NCI-H146 treated with DMSO at 0.1 percent for 48 hours (cell line): ENCODE measurements at regions not wholly inside any gene's neighbourhood (a gene's known extent, or its start where the extent isn't known, plus 50 kb on each side); places are given as distances from the start of the nearest gene placed in this dataset.

Source experiments
- DNase-seq: peaks from one replicate; lab custom pipeline; 2025; ENCODE audit not compliant: unreplicated experiment; lab: John Stamatoyannopoulos, UW

DNA sequence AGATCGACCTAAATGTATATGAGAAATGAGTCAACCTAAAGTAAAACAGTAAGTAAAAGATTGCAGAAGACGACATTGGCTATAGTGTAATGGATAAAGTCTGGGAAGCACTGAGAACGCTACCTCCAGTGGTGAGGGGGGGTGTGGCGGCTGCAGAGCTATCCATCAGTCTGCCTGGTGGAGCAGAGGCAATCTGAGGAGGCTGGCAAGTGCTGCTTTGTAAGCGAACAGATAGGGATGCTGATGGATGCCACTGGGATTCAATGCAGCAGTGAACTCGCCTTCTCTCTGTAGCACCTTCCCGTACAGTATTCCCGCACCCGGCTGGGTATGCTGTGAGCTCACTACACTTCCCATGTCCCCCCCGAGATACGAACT is 261.5 kb downstream of the NSG2 start:
- no peak for DNase-seq

DNA sequence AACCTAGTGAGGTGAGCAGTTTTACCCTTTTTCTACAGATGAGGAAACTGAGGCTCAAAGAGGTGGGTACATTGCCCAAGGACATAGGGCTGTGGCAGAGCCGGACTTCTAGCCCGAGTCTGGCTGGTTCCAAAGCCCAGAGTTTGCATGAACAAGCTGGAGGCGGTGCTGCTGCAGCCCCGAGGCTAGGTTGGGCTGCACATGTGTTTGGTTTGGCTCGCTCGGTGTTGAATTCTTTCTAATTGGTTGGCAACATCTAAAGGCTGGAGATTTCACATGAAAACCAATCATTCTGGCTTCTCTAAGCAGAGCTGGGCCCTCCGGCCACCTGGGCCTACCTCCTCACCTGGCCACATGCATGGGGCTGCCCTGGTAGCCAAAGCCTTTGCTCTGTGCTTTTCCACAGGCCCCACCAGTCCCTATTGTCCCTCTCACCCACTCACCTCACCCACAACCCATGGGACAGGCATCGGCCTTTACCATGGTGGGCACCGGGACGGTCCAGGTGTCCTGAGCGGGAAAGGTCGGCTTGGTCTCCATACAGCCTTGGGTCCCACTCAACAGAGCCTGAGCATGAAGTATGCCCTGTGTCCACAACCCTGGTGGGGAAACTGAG is 262.3 kb downstream of the NSG2 start:
- no peak for DNase-seq

DNA sequence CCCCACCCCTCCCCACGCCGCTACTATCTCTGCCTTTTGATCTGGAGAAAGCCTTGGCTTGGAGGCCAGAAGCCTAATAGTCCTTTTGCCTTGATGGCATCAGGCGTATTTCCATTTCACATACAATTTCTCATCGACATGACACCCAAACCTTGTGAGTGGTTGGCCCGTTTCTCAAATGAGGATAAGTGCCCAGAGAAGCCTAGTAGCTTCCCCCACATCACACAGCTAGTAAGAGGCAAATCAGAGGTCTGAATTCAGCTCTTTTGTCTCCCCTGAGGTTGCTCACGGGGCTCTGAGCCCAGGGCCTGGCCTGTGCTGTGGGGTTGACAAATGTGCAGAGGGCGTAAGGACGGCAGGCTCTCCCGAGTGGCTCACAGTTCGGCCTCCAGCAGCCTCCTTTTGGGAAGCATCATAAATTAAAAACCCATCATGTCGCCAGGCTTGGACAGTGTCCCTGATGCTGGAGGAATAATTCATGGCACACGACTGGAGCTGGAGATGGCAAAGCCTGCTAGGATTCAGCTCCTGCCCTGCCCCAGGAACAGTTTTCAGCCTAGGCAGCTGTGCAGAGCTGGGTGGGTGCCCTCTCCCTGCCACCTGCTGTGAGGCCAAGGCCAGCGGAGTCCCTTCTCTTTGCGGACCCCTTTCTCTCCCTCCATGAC is 263.8 kb downstream of the NSG2 start:
- DNase-seq: no peak

DNA sequence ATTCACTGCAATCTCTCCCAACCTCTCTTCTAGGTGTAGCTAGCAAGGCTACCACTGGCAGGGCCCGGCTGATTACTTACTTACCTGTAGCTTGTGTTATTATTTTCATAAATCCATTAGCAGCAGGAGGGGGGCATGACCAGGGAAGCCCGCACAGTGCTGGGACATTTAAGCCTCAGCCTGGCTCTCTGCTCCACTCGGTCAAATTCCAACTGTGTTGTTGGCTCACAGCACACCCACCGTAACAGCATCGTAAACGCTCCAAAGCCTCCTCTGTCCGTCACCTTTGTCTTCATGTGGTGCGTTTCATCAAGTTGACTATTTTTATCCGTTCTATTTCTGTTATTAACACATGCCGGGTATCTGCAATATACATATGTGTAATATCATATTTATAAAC is 264.7 kb downstream of the NSG2 start:
- no peak for DNase-seq

DNA sequence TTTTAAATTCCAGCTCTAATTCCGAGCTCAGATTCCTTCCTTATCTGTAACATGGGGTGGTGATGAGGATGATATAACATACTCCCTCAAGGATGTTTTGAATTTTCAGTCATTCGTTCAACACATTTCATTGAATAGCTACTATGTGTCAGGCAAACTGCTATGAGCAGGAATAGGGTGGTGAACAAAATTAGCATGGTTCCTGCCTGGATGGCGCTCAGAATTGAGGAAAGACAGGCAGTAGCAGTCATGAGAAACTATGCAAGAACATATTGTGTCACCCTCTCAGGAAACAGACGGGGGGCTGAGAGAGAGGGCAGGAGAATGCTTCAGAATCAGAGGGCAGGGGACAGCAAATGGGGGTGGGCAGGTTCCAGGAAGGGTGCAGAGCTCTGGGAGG is 265.2 kb downstream of the NSG2 start:
- no peak for DNase-seq

DNA sequence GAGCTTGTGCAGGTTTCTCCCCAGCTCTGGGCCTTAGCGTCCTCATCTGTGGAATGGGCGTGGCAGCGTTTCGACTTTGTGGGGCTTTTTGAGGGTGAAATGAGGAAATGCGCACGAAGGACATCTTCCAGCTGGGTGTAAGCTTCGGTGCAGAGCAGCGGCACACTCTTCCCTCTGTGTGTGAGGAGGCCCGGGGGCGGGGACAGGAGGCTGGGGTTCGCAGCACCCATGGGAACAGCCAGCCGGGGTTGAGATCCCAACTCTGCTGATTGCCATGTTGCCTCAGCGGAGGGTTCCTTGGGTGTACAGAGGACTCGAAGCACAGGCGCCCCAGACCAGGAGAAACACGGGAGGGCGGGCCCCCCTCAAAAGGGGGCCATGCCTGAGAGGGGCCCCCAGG is 265.6 kb downstream of the NSG2 start:
- DNase-seq: no peak

DNA sequence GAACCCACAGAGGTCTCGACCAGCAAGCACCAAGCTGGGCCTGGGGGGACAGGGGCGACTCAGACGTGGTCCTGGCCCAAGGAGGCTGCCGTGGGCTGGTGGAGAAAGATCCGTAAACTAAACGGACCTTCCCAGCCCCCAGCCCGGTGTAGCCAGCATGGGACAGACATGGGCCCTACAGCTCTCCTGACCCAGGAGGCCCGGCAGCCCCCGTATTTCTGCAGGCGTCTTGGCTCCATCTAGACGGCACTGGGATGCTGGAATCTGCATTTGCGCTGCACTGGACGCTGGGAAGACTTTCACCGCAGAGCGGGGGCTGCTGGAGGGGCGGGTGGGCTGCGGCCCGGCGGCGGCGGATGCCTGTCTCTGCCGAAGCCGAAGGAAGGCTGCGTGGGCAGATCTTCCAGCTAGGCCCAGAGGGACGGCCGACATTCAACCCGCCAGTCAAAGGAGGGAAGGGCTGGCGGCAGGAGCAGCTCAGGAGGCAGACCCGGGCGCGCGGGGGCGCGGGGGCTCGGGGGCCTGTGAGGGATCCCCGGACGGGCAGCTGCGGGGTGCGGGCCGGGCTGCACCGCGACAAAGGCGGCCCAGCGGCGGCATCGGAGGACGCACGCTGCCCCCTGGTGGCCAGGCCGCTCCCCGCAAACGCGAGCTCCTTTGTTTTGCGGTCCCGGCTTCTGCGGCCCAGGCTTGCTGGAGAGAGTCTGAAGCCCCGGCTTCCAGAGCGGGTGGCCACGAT is 266.2 kb downstream of the NSG2 start:
- DNase-seq: no peak

DNA sequence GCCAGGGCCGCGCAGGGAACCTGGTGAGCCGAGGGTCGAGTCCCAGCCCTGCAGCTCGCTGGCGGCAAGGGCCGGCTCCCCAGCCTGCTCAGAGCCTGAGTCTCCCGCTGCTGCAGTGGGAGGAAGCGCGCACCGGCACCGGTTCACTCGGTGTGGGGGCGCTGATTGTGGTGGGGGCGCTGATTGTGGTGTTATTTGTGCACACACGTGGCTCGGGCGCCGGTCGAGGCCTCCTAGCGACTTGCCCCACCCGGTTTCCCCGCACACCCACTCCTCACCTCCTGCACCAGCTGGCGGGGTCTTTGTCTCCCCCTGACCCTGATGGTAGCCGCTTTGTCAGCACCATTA is 266.7 kb downstream of the NSG2 start:
- no peak for DNase-seq

DNA sequence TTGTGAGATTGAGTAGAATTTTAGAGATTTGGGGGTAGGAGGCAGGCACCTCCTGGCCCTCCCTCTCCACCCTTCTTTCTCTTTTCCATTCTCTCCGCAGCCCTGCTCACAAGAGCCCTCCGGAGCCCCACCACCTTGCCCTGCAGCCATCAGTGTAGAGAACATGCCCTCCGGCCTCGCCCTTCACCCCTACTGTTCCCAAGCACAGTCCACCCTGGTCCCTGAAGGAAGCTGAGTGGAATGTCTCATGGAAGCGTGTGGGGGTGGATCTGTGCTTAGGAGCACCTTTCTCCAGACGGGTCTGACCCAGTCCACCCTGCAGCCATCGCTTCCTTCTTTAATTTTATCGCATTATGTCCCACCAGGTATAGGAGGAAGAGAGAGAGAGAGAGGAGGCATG is 267.1 kb downstream of the NSG2 start:
- no peak for DNase-seq

DNA sequence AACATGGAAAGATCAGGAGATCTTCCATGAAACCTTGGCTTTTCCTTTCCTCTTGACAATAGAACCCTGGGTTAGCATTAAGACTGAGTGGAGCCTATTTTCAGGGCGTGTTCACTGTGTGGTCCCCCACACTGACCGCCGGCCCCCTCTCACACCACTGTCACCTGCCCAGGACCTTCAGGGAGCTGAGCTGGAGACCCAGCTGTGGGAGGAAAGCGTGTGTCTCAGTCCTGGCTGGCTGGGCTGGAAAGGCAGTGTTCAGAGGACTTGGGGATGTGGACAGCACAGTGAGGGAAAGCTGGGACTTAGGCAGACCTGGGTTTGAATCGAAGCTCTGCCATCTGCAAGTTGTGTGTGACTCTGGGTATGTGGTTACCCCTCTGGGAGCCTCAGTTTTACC is 268.1 kb downstream of the NSG2 start:
- DNase-seq: no peak

DNA sequence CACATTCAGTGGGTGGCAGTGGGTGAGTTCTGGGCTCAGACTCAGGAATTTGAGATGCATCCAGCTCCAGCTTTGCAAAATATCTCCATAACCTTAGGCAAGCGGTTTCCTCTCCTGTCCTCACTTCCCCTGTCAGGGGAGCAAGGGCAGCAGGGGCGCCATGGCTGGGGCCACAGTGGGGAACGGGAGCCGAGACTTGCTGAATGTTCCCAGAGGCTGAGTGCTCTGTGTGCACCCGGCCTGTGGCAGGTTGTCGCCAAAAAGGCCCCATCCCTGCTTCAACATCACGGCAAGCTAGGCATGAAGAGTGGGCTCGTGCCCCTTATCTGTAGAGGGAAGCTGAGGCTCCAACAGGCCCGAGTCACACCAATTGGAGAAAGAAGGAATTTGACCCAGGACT is 268.8 kb downstream of the NSG2 start:
- DNase-seq: no peak

DNA sequence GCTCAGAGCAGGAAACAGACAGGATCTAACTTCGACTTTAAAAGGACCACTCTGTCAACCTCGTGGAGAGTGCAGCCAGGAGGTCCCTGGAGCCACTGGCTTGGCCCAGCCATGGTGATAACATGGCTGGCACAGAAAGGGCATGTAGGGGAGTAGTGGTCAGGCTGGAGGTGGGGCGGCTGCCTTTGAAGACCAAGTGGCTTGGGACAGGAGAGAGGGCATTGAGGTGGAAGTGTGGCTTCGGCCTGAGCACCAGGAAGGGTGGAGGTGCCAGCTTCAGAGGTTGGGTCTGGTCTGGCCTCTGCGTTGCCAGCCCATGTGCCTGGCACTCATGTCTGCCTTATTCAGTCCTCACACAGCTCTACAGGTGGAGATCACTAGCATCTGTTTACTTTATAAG is 270.0 kb downstream of the NSG2 start:
- DNase-seq: no peak

DNA sequence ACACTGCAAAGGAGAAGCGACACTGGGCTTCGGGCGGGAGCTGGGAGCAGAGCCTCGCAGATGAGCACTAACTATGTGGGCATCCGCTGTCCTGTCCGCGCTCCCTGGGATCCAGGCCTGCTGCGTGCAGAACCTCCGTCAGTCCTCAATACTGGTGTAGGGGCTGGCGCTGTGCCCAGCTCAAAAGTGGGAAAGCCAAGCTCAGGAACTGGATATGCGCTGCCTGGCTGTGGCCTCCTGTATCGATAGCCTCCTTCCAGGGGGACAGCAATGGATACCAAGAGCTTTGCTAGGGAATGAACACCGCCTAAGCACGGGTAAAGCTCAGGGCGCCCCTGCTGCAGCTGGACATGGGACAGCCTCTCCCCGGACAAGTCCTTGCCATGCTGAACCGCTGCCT is 270.4 kb downstream of the NSG2 start:
- no peak for DNase-seq

DNA sequence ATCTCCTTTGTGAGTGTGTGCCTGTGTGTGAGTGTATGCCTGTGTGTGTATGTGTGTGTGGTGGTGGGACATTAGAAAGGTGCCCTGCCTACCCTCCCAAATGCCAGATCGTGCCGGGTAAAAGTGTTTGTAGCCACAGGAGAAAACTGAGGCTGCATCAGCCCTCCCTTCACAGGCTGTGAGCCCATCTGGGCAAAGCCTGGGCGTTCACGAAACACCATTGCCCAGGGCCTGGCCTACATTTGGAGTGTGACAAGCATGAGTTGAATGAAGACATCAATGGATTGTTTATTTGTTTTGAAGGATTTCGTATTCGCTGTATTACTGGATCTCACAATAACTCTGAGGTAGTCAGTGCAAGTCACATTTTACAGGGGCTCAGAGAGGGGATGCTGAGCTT is 270.8 kb downstream of the NSG2 start:
- DNase-seq: no peak

DNA sequence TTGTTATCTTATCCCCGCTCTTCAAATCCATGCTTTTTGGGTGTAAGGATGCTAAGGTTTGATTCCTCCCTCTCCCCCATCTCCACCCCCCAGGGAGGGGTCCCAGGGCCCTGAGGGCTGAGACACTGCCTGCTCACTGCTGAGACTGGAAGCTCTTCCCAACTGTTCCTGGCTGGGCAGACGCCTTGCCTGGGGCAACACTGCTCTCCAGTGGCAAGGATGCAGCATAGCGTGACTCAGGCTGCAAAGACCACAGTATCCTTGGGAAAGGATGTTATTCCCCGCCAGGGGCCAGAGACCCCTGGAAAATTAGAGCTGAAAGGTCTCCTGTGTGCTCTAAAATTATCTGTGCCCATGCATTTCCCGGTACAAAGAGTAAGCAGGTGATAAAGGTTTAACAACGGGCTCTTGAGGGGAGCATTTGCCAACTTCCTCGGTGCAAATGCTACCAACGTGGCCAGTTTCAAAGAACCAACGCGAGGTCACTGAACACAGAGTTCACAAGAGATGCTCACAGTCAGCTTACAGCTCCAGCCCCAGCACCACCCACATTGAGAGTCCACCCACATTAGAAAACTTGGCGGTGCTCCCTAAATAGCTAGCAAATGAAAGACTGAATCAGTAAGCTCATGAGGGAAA is 271.9 kb downstream of the NSG2 start:
- DNase-seq: no peak

DNA sequence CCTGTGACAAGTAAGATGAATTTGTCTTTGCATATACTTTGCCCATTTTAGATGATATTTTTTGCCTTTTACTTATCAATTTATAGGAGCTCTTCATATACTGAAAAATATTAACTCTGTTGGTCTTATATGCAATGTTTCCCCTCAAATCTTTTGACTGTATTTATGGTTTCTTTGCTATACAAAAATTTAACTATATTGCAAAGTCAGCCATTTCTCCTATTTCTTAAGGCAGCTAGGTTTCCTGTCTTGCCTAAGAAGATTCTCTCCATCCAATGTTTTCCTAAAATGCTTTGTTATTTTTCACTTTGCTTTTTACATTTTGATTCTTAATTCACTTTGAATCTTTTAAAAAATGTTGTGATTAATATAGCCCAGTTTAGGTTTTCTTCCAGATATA is 273.1 kb downstream of the NSG2 start:
- no peak for DNase-seq

DNA sequence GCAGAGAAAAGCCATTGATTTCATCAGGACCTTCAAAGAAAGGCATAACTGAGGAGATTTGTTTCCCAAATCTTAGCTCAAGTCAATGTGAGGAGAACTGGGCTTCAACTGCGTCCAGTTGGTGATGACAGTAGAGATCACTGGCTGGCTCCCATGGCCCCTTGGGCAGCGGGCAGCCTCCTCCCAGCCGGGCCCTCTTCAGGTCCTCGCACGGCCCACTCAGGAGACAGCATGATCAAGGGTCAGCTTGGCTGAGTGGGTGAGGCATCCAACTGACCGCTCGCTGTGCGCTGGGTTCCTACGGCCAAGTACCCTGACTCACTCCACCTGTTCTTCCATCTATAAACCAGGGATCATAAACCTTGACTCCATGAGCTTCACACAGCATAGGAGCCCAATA is 274.0 kb downstream of the NSG2 start:
- no peak for DNase-seq

DNA sequence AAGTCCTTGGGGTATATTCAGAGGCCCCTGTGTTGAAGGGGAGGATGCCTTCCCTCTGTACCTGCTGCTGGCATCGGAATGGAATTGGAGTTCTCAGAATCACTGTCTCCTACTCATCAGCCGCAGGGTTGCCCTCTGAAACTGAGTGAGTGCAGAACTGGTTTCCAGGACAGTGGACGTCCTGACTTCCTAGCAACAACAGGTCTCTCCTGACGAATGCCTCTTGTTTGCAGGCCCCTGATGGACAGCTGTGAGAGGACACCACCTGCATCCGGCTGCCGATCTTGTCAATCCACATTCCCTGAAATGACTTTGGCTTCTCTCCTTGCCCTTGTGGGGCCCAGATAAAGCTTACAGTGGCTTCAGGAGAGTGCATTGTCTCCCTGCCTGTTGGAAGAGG is 274.5 kb downstream of the NSG2 start:
- DNase-seq: no peak

DNA sequence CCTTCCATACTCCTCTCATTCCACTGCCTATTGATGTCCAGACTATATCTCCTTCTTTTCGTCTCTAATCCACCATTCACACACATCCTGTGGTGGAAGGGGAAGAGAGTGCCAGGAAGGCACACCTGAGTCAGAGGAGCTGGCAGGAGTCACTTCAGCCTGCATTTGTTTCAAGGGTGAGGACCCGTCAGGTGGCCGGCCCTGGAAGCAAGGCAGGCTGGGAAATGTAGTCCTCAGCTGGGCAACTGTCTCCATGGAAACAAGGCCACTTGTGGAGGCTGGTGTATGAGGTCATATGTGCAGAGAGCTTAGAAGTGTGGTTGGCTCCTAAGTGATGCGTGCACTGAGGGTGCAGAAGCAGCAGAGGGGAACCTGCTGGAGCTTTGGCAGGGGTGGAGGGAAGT is 278.4 kb downstream of the NSG2 start:
- DNase-seq: no peak

DNA sequence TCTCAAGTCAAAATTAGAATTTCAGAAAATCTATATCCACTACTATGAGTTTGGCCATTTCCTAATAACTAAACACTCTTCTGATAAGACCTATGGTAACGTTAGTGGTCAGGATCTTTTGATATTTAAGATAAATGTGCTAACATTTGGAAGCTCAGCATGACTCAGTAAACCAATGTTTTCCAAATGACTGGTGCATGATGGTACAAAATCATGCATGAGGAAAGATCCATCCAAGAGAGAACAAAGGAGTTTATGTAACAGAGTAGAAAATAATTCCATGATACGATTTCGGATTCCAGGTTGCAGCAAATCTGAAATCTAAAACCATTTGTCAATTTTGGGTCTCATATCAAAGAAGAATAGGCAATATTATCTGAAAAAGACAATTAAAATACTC is 279.2 kb downstream of the NSG2 start:
- no peak for DNase-seq

DNA sequence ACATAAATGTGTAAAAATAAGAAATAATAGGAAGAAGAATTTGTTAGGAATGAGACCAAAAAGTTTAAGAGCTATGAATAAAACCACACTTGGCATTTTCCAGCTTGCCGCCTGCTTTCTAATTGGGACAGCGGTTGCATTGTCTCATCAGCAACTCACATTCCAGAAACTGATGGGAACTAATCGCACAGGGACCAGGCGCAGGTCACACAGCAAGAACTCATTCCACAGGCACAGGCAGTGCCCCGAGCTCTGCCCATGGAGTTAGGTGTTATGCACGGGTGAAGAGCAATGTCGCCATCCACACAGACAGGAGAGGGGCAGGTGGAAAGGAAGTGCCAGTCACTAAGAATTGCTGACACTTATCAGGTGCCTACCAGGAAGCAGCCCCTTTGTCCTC is 279.9 kb downstream of the NSG2 start:
- DNase-seq: no peak

DNA sequence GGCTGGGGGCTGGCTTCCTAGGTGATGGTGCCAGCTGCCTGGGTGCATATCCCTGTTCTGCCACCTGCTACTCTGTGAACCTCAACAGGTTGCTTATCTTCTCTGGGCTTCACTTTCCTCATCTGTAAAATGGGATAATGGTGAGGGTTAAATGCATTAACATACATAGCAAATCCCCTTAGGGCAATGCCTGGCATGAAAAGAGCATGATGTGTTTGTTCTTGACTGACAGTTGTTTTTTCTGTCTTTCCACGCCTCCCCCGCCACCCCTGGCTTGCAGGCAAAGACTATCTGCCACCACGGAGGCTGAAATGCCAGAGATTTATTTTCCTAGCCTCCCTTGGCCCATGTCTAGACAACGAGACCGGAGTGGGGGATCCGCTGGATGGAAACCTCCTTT is 280.5 kb downstream of the NSG2 start:
- no peak for DNase-seq
